ENCODE measurements at regions not wholly inside any gene's neighbourhood (a gene's known extent, or its start where the extent isn't known, plus 50 kb on each side); places are given as distances from the start of the nearest gene placed in this dataset.

- no peak for TF ChIP-seq CTCF (IDR thresholded peaks at IDR 0.05)
- TF ChIP-seq POLR2A (IDR thresholded peaks at IDR 0.05), result no peak
These were observed 199.4 kb upstream of the FOXN3 start for GRCh38 chr14:89616425-89616824.

All from body of pancreas (tissue), 4 donors.